ENCODE measurements at regions not wholly inside any gene's neighbourhood (a gene's known extent, or its start where the extent isn't known, plus 50 kb on each side); places are given as distances from the start of the nearest gene placed in this dataset.

GRCh38 chr4:101660607-101661006 lies 129.9 kb upstream of the BANK1 start:
- TF ChIP-seq CTCF (IDR thresholded peaks at IDR 0.05; ENCODE audit: low read depth, low read length, poor library complexity, severe bottlenecking) (no peak), EZH2phosphoT487 (IDR thresholded peaks at IDR 0.05; ENCODE audit: borderline replicate concordance, low read length) (no peak)
